ENCODE measurements at regions not wholly inside any gene's neighbourhood (a gene's known extent, or its start where the extent isn't known, plus 50 kb on each side); places are given as distances from the start of the nearest gene placed in this dataset.
"Not testable (repeated sequence)": the region's sequence is repeated elsewhere in the genome, so short reads cannot be mapped to it uniquely, and the experiment has no call there.

- DNase-seq, result no peak
Measured at GRCh38 chr9:18237776-18238175, 236.2 kb upstream of the ADAMTSL1 start.

- no peak for DNase-seq
Measured at GRCh38 chr9:18238254-18238653, 235.7 kb upstream of the ADAMTSL1 start.

DNA sequence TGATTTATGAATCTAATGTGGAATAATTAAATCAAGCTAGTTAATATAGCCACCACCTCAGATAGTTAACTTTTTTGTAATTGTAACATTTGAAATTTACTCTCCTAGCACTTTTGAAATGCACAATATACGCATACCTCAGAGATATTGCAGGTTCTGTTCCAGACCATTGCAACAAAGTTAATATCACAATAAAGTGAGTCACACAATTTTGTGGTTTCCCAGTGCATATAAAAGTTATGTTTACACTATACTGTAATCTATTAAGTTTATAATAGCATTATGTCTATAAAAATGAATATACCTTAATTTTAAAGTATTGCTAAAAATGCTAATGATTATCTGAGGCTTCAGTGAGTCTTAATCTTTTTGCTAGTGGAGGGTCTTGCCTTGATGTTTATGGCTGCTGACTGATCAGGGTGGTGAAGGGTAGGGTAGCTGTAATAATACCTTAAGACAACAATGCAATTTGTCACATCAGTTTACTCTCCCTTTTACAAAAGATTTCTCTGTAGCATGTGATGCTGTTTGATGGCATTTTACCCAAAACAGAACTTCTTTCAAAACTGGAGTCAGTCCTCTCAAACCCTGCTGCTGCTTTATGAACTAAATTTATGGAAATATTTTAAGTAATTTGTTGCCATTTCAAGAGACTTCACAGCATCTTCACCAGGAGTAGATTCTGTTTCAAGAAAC, 235.1 kb upstream of the ADAMTSL1 start:
- no peak for DNase-seq

- DNase-seq, result no peak
Measured at GRCh38 chr9:18240213-18240612, 233.7 kb upstream of the ADAMTSL1 start.

DNA sequence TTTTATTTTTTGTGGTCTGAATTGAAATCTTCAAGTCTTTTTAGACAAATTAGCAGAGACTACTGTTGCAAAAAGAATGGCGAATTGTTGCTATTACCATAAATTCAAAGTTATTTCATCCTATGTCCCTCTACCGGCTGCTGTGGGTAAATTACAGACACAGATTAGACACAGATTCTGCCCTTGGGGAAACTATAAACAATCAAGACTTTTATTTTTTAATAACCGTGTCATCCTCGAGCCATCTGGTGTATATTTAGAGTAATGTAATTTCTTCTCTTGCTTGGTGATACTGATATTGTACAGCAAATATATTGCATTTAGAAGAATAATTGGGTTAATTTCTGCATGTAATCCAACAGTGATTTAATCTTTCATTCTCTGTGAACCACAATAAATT, 228.0 kb upstream of the ADAMTSL1 start:
- no peak for DNase-seq

- DNase-seq, result no peak
Measured at GRCh38 chr9:18250053-18250452, 223.9 kb upstream of the ADAMTSL1 start.

DNA sequence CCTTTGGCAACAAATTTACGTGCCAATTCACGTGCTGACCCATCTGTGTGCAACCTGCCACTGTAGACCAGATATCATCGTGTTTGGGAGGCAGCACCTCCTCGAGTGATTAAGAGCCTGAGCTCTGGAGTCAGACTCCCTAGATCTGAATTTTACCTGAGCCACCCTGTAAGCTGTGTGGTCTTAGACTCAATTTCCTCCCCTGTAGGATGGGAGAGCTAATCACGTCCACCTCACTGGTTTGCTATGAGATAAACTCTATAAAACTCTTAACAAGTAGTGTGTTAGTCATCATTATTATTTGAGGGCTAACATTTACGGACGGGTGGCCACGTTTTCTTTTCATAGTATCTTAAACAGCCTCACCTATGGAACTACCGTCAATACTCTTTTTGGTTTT, 220.0 kb upstream of the ADAMTSL1 start:
- DNase-seq, result no peak

DNA sequence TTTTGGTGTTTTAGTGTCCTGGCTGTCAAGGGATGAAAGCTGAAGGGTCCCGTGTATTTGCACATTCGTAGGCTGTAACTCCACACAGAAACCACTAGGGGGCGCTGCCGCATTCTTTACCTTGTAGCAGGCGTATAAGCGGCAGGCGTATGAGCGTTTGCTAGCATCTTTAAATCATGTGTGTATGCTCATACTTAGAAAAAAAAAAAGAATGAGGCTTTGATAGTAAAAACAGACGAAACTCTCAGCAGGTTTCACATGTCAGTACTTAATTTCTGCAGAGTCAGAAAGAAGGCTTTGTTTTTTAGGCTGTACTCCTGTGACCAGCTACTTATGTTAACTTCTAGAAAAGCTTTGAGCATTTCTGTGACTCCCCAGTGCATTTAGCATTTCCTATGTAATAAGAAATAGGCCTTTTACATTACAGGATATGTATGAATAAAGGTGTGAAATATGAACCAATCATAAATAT, 218.8 kb upstream of the ADAMTSL1 start:
- peak; percentile 78 for DNase-seq

GRCh38 chr9:18255747-18256146, 218.2 kb upstream of the ADAMTSL1 start:
- no peak for DNase-seq

- DNase-seq, result no peak
Measured at GRCh38 chr9:18256568-18256967, 217.4 kb upstream of the ADAMTSL1 start.

DNA sequence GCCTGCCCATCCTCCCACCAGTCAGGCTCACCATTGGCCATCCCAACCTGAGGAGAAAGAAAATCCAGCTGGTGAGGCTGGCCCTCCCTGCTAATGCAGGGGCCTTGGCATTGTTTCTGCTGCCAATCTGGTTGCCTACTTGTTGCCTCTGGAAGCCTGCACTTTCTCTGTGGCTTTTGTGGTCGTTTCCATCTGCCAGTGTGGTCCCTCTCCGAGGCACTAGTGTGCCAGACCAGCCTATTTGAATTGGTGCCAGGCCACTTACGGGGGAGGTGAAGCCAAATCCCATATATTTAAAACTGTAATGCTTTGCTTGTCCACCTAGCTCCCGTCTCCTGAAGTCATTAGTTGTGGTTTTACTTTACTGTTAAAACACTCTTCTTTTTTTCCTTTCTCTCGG, 213.4 kb upstream of the ADAMTSL1 start:
- DNase-seq, result no peak

DNA sequence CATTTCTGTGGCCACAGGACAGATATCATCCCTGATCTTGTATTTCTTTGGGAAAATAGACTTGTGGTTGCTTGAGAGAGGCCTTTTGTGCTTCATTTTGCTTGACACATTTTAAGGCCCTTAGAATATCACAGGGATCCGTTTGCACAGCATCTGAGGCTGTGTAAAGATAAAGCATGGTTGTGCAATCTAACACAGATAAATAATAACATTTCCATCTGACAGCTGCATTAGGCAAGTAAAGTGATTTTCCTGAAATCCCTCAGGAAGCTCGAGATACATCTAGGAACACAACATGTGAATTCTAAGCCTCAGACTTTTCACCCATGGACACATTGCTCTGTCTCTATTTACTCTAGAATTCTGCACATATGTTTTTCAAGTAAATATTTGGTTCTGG, 212.8 kb upstream of the ADAMTSL1 start:
- DNase-seq, result no peak

- DNase-seq, result no peak
Measured at GRCh38 chr9:18263377-18263776, 210.6 kb upstream of the ADAMTSL1 start.

GRCh38 chr9:18268381-18268780, 205.6 kb upstream of the ADAMTSL1 start:
- DNase-seq, result no peak

DNA sequence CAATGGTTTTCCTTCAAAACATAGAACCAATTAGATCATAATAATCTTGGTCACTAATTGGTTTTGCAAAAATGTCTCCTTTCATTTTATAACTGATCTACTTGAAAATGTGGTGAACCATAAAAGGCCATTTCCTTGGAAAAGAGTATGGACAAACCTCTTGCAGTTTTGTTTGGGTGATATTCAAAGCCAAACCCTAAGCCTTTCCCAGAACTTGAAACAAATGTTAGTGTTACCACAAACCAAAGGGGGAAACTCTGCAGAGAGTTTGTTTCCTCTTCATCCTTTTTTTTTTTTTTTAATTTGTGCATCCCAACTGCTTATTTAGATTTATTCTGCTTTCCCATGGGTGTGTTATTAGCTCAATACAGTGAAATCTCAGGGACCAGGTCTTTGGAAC, 204.4 kb upstream of the ADAMTSL1 start:
- DNase-seq, result no peak

GRCh38 chr9:18274693-18275092, 199.3 kb upstream of the ADAMTSL1 start:
- DNase-seq, result no peak

DNA sequence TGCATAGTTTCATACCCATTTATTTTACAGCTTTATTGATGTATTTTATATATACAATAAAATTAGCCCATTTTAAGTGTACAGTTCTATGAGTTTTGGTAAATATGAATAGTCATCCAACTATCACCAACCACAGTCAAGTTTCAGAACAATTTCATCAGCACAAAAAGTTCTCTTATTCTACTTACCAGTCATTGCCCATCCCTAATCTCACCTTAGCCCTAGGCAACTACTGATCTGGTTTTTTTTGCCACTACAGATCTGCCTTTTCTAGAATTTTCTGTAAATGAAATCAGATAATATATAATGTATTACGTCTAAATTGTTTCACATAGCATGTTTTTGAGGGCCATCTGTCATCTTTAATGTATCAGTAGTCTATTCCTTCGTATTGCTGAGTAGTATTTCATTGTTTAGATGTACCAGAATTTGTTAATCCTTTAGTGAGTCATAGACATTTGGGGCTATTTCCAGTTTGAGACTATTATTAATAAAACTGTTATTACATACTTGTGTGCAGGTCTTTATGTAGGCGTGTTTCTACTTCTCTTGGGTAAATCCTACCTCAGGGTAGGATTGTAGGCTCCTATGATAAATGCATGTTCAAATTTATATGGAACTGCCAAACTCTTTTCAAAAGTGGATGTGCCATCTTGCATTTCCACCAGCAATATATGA, 198.5 kb upstream of the ADAMTSL1 start:
- DNase-seq, result no peak

GRCh38 chr9:18281291-18281690, 192.7 kb upstream of the ADAMTSL1 start:
- DNase-seq, result no peak

DNA sequence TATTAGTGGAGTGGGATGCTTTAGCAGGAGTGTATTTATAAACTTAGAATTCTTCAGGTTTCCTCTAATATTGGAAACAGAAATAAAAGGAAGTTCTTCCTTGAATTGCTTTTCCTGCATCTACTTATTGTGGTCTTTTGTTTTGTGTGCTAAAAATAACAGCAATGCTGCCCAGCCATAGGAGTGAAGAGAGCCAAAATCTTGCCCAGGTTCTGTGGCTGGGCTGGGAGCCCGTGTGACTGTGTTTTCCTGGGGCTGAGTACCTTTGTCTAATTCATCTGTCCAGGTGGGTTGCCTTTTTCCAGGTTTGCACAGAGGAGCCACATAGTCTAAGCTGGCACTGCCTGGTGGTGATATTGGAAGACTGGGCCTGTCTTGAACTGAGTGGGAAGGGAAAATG, 179.7 kb upstream of the ADAMTSL1 start:
- DNase-seq, result no peak

DNA sequence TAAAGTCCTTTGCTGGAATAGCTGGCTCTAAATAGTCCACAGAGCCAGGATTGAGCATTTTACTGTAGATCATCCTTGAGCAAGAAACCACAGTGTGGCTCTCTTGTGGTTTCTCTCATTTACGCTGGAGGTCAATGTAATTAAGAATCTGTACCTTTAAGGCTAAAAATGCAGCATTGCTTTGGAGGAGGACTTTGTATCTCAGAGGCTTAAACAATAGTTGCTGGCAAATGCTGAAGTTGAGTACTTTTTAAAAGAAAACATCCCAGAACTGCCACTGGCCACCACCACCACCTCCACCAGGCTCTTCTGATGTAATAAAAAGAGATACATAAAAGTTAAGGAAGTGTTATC, 177.3 kb upstream of the ADAMTSL1 start:
- no peak for DNase-seq

DNA sequence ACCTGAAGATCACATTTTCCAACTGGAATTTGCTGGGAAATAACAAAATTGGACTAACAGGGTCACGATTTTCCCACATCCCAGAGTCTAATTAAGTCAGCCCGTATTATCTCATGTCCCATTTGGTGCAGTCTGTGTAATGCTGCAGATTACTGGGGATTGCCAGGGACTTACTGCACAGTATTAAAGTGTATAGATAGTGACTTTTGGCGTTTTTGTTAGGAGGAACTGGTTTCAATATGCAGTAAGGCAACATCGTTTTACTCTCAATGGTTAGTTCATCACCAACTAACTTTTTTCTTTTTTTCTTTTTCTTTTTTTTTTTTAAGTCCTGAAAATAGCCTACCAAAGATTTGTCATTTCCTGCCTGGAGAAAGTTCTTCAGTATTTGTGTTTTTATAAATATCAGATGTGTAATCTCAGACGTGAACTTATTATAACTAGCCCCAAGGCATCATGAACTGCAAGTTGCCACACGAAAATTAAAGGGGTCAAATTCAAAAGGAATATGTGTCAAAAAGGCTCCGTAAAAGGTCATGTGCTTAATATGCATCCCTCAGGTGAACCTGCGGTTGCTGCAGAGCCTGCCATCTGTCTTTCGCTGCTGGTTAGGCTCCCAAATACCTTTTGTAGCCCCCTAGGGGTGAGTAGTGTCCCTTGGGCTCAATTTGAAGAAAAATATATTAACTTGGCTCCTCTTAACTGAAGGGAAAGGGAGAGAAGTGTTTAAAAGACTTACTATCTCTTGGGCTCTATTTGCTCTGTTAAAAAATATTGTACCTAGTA, 176.7 kb upstream of the ADAMTSL1 start:
- no peak for DNase-seq

DNA sequence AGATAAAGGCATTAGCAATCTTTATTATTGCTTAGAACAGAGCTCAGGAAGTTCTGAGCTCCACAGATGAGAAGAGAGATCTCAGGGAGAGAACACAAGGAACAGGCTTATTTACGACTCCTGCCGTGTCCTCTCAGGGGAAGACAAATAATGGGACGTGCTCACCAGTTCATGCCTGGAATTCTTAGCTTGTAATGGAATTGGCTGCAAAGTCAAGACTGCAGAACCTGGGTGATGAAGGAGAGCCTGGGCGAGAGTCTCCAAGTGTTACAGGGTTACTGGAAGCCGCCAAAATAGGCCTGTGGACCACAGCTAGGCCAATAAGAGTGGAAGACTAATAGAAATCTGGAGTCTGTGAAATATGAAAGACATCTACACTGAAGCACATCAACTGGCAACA, 174.5 kb upstream of the ADAMTSL1 start:
- DNase-seq, result no peak

GRCh38 chr9:18305167-18305806, 168.7 kb upstream of the ADAMTSL1 start:
- DNase-seq, result not testable (repeated sequence)

- no peak for DNase-seq
Measured at GRCh38 chr9:18314316-18314715, 159.6 kb upstream of the ADAMTSL1 start.
